ENCODE measurements at regions not wholly inside any gene's neighbourhood (a gene's known extent, or its start where the extent isn't known, plus 50 kb on each side); places are given as distances from the start of the nearest gene placed in this dataset.

DNA sequence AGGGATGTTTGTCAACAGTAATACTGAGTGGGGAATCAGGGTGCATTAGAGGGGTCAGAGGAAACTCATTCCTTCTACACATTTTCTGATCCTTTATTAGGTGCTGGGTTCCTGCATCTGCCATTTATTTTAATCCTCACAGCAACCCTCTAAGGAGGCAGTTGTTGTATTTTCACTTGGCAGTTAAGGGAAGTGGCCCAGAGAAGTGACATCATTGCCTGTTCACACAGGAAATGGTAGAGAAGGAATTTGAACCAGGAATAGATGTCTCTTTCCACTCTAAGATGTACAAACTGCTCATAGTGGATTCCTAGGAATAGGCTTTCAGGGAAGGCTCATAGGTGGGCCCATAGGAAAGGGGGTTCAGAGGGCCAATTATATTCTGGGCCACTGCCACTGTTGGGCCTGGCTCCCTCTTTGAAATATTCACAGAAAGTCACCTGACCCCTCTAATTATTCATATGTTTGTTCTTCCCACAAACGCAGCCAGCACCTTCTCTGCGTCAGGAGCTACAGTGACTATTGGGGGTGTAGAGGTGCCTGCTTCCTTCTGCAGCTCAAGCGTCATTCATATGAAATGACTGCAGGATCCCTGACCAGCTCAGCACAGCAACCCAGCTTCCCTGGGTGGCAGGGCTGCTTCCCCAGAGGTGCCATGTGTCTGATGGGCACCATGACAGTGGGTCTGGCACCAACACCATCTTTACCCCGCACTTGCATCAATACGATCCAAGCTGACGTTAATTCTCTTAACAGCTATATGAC is 163.9 kb upstream of the SMAD3 start (continued):
- TF ChIP-seq, protein P1, sequence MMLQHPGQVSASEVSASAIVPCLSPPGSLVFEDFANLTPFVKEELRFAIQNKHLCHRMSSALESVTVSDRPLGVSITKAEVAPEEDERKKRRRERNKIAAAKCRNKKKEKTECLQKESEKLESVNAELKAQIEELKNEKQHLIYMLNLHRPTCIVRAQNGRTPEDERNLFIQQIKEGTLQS (IDR thresholded peaks at IDR 0.05): peak; percentile 47; the same call in 1 of the 2 replicates
- TF ChIP-seq, protein P1 (CRISPR knock-in tag; conservative IDR thresholded peaks at IDR 0.05): no peak
- TF ChIP-seq CCNT2 (IDR thresholded peaks at IDR 0.05; ENCODE audit: borderline replicate concordance, extremely low read depth, insufficient read length, low read depth, low read length): no peak
- peak; percentile 33; the same call in 1 of the 2 replicates for TF ChIP-seq ZNF584 (CRISPR knock-in tag; IDR thresholded peaks at IDR 0.05; ENCODE audit: low read depth)
- TF ChIP-seq ARHGAP35 (IDR thresholded peaks at IDR 0.05; ENCODE audit: partially characterized antibody): no peak
- no peak for TF ChIP-seq ZNF830 (CRISPR knock-in tag; IDR thresholded peaks at IDR 0.05)
- no peak for TF ChIP-seq LCOR (CRISPR knock-in tag; IDR thresholded peaks at IDR 0.05)
- TF ChIP-seq, protein P2, sequence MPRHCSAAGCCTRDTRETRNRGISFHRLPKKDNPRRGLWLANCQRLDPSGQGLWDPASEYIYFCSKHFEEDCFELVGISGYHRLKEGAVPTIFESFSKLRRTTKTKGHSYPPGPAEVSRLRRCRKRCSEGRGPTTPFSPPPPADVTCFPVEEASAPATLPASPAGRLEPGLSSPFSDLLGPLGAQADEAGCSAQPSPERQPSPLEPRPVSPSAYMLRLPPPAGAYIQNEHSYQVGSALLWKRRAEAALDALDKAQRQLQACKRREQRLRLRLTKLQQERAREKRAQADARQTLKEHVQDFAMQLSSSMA (CRISPR knock-in tag; IDR thresholded peaks at IDR 0.05): no peak

DNA sequence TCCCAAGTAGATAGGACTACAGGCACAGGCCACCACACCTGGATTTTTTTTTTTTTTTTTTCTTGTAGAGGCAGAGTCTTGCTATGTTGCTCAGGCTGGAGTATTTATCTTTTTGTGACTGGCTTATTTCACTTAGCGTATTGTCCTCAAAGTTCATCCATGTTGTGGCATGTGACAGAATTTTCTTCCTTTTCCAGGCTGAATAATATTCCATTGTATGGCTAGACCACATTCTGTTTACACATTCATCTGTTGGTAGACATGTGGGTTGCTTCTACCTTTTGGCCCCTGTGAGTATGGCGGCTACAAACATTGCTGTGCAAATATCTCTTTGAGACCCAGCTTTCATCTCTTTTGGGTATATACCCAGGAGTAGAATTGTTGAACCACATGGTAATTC is 160.2 kb upstream of the SMAD3 start:
- Histone ChIP-seq H4K20me1 (replicated peaks; ENCODE audit: control insufficient read depth, insufficient read depth, low read length) (no peaks in the 10 kb centered on the region), H2AFZ (ENCODE audit: low read depth, low read length) (no peak overlapping the region), H3K4me1 (replicated peaks in 1 of 2; ENCODE audit: control insufficient read depth in 2 of 2, insufficient read depth in 2 of 2, low read length in 2 of 2) (peaks cover 1 to 8% of the 10 kb centered on the region in 2 experiments; a peak in 4 of 5 replicates), H3K27ac (ENCODE audit: extremely low read depth, low read depth, low read length) (no peak overlapping the region), H3K9me1 (ENCODE audit: control insufficient read depth, insufficient read depth, low read length) (no peaks in the 10 kb centered on the region), H3K36me3 (ENCODE audit: control insufficient read depth, insufficient read depth, low read length) (no peaks in the 10 kb centered on the region), H3K4me3 (no peak overlapping the region), H3K4me2 (ENCODE audit: insufficient read depth, low read length) (no peak overlapping the region), H3K9ac (ENCODE audit: insufficient read depth in 1 of 2, low read depth in 2 of 2, low read length in 2 of 2) (no peak overlapping the region), H3K79me2 (ENCODE audit: control insufficient read depth, insufficient read depth, low read length) (no peaks in the 10 kb centered on the region), H3K9me3 (replicated peaks; ENCODE audit: control insufficient read depth, insufficient read depth, low read depth, low read length) (0 out of 2 replicates have a peak, but pooled peaks cover 3% of the 10 kb centered on the region), H3K27me3 (ENCODE audit: control insufficient read depth in 2 of 2, insufficient read depth in 2 of 2, low read length in 2 of 2) (peaks cover 5% of the 10 kb centered on the region in 2 experiments; a peak in 3 of 5 replicates)
- TF ChIP-seq BCOR (IDR thresholded peaks at IDR 0.05) (0 out of 2 replicates have a peak, but pooled peaks have one; percentile 9), RBM25 (IDR thresholded peaks at IDR 0.05; ENCODE audit: low read depth, low read length, severe bottlenecking) (peak; percentile 41), ZNF146 (CRISPR knock-in tag; IDR thresholded peaks at IDR 0.05; ENCODE audit: unreplicated experiment) (peak; percentile 56), ZNF282 (CRISPR knock-in tag; IDR thresholded peaks at IDR 0.05) (no peak), PHF21A (IDR thresholded peaks at IDR 0.05; ENCODE audit: borderline replicate concordance, low read depth) (no peak)
- DNase-seq (ENCODE audit: extremely low read depth in 1 of 4, low spot score in 3 of 4) (no peak), ATAC-seq (no peak), FAIRE-seq (no peak)
- no TSS peak for BruUV-seq (replicated peaks)
- in situ Hi-C loops (cut with MboI) (no loop called here), intact Hi-C loops (cut with micrococcal nuclease) (loop anchor here (5.0 kb wide), 1 partner anchor 37 kb away; no protein-coding TSS in a partner anchor)
- whole genome bisulfite sequencing (ENCODE audit: insufficient coverage, low coverage, missing lambda C conversion rate): 20% methylated on average over 2 of the region's 2 CpGs
- CTCF ChIA-PET (ENCODE audit: low intra/inter-chr PET ratio): no interaction called here
- POLR2A ChIA-PET: no interaction called here
